ENCODE measurements at regions not wholly inside any gene's neighbourhood (a gene's known extent, or its start where the extent isn't known, plus 50 kb on each side); places are given as distances from the start of the nearest gene placed in this dataset.
"Not testable (repeated sequence)": the region's sequence is repeated elsewhere in the genome, so short reads cannot be mapped to it uniquely, and the experiment has no call there.

DNA sequence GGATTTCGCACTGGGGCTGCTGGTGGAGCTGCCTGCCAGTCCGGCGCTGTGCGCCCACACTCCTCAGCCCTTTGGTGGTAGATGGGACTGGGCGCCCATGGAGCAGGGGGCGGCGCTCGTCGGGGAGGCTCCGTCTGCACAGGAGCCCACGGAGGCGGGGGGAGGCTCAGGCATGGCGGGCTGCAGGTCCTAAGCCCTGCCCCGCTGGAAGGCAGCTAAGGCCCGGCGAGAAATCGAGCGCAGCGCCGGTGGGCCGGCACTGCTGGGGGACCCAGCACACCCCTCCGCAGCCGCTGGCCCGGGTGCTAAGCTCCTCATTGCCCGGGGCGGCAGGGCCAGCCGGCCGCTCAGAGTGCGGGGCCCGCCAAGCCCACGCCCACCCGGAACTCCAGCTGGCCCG lies 370.9 kb downstream of the TEX13C start:
- TF ChIP-seq, protein P1, sequence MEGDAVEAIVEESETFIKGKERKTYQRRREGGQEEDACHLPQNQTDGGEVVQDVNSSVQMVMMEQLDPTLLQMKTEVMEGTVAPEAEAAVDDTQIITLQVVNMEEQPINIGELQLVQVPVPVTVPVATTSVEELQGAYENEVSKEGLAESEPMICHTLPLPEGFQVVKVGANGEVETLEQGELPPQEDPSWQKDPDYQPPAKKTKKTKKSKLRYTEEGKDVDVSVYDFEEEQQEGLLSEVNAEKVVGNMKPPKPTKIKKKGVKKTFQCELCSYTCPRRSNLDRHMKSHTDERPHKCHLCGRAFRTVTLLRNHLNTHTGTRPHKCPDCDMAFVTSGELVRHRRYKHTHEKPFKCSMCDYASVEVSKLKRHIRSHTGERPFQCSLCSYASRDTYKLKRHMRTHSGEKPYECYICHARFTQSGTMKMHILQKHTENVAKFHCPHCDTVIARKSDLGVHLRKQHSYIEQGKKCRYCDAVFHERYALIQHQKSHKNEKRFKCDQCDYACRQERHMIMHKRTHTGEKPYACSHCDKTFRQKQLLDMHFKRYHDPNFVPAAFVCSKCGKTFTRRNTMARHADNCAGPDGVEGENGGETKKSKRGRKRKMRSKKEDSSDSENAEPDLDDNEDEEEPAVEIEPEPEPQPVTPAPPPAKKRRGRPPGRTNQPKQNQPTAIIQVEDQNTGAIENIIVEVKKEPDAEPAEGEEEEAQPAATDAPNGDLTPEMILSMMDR (IDR thresholded peaks at IDR 0.05; ENCODE audit: insufficient read depth, low read depth, low read length) = not testable (repeated sequence)
- not testable (repeated sequence) for TF ChIP-seq EZH2 (IDR thresholded peaks at IDR 0.05; ENCODE audit: insufficient read depth, low read length)

Measured in astrocyte (in vitro differentiated cells and primary cell).